HEK293T (cell line): ENCODE measurements at regions not wholly inside any gene's neighbourhood (a gene's known extent, or its start where the extent isn't known, plus 50 kb on each side); places are given as distances from the start of the nearest gene placed in this dataset.

Experiments used
- ARNT ChIP-seq: fragments of 450-650 bp; IDR thresholded peaks from 2 replicates; pipeline ENCODE4 v1.6.1; 2017; ENCODE audit warnings: mild to moderate bottlenecking
- BHLHE40 ChIP-seq: fragments of 450-650 bp; IDR thresholded peaks from 2 replicates; pipeline ENCODE4 v1.6.1; 2016; ENCODE audit warnings: mild to moderate bottlenecking, moderate library complexity, borderline replicate concordance
- FOXA1 ChIP-seq: fragments of 450-650 bp; IDR thresholded peaks from 2 replicates; pipeline ENCODE4 v1.6.1; 2016; ENCODE audit warnings: mild to moderate bottlenecking
- SP1 ChIP-seq: fragments of 450-650 bp; IDR thresholded peaks from 2 replicates; pipeline ENCODE4 v1.6.1; 2017

DNA sequence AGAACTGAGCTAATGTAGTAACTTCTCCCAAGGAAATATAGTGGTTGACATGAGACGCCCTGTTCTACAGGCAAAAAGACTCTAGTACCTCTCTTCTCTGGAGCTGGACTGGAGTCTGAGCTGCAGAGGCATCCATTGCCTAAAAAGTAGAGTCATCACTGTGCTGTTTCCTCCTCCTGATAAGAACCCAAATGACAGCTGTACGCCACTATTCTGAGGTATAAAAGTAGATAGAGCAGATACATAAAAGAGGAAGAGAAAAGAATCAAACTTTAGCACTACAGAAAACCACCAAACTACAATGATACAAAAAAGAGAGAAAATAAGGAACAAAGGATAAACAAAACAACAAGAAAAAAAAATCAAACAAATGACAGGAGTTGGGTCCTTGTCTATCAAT is 1568.8 kb downstream of the PLA2G4A start:
- TF ChIP-seq SP1 (no peak), ARNT (no peak), BHLHE40 (no peak), FOXA1 (no peak)
